Thyroid gland (tissue), 4 donors: ENCODE measurements at regions not wholly inside any gene's neighbourhood (a gene's known extent, or its start where the extent isn't known, plus 50 kb on each side); places are given as distances from the start of the nearest gene placed in this dataset.

Experiments used
- DNase-seq, 2 donors: peaks; one replicate each; pipeline ENCODE4 v3.0.0-alpha.2; 2019
- H3K27ac ChIP-seq, 3 donors: fragments of 200-600 bp; sonication (generic); 1 replicate in 2 of 3; 2 replicates in 1 of 3; pipeline ENCODE4 v1.5.1; 2016 to 2019; ENCODE audit warnings: mild to moderate bottlenecking in 1 of 3, moderate library complexity in 1 of 3
- H3K27me3 ChIP-seq: fragments of 200-600 bp; sonication (generic); one replicate; pipeline ENCODE4 v1.5.1; 2019
- H3K36me3 ChIP-seq, 2 donors: fragments of 200-600 bp; sonication (generic); one replicate each; pipeline ENCODE4 v1.5.1; 2016 to 2019
- H3K4me1 ChIP-seq, 2 donors: fragments of 200-600 bp; sonication (generic); one replicate each; pipeline ENCODE4 v1.5.1; 2017 to 2019
- H3K4me3 ChIP-seq, 3 donors: fragments of 200-600 bp; sonication (generic); replicated peaks in 1 of 3; 1 replicate in 2 of 3; 2 replicates in 1 of 3; pipeline ENCODE4 v1.5.1; 2016; ENCODE audit warnings: mild to moderate bottlenecking in 1 of 3
- H3K9me3 ChIP-seq: fragments of 200-600 bp; sonication (generic); one replicate; pipeline ENCODE4 v1.5.1; 2017
- CTCF ChIP-seq, 6 experiments: fragments of 200-600 bp in 3 of 6; fragments of 450-650 bp in 3 of 6; sonication (generic) in 3 of 6; IDR thresholded peaks; one replicate each; pipeline ENCODE4 v1.5.1; 2016 to 2019; ENCODE audit warnings: antibody characterized with exemption in 6 of 6, mild to moderate bottlenecking in 2 of 6, inconsistent platforms in 1 of 6, moderate library complexity in 1 of 6
- POLR2A ChIP-seq, 2 donors: fragments of 450-650 bp; IDR thresholded peaks; one replicate each; pipeline ENCODE4 v1.6.1; 2017; ENCODE audit warnings: antibody characterized with exemption in 2 of 2, mild to moderate bottlenecking in 2 of 2, moderate library complexity in 1 of 2
- WGBS, 2 donors: methylation state at CpG; one replicate each; pipeline ENCODE4 v1.1.5; 2017; 5-methylcytosine and 5-hydroxymethylcytosine counted together
- intact Hi-C: fragments of 100-400 bp; cut with DNase I; formaldehyde crosslinking; loops from one replicate; pipeline ENCODE4 v1.15.1; 2023

GRCh38 chr6:139852488-139853140, 478.2 kb upstream of the CITED2 start:
- TF ChIP-seq CTCF (IDR thresholded peaks at IDR 0.05) (no peak), POLR2A (IDR thresholded peaks at IDR 0.05) (no peak)
- Histone ChIP-seq H3K4me1 (peaks cover 19 to 26% of the 10 kb centered on the region in 2 donors), H3K4me3 (no peak overlapping the region), H3K27me3 (no peaks in the 10 kb centered on the region), H3K9me3 (no peaks in the 10 kb centered on the region), H3K27ac (no peak overlapping the region), H3K36me3 (no peaks in the 10 kb centered on the region)
- 88 to 90% methylated on average over 9 of the region's 9 CpGs for WGBS, 2 donors
- intact Hi-C loops, result no loop called here
- no peak for DNase-seq

- H3K27ac ChIP-seq, result no peak overlapping the region
- H3K4me1 ChIP-seq, result peaks cover 24 to 26% of the 10 kb centered on the region in 2 donors
- TF ChIP-seq CTCF (IDR thresholded peaks at IDR 0.05), result no peak
- no peak for TF ChIP-seq POLR2A (IDR thresholded peaks at IDR 0.05)
- no peaks in the 10 kb centered on the region for H3K9me3 ChIP-seq
- no peak overlapping the region for H3K4me3 ChIP-seq
- 84 to 92% methylated on average over 2 of the region's 2 CpGs for WGBS, 2 donors
- intact Hi-C loops, result no loop called here
- H3K36me3 ChIP-seq, result no peaks in the 10 kb centered on the region
- DNase-seq, result no peak
- H3K27me3 ChIP-seq, result no peaks in the 10 kb centered on the region
These were observed 477.6 kb upstream of the CITED2 start for GRCh38 chr6:139852067-139852466.

GRCh38 chr6:139851206-139851605, 476.8 kb upstream of the CITED2 start:
- Histone ChIP-seq H3K27ac (no peak overlapping the region), H3K4me1 (peaks cover 25% of the 10 kb centered on the region in 2 donors), H3K4me3 (no peak overlapping the region), H3K9me3 (no peaks in the 10 kb centered on the region), H3K36me3 (no peaks in the 10 kb centered on the region), H3K27me3 (no peaks in the 10 kb centered on the region)
- 47 to 50% methylated on average over 4 of the region's 4 CpGs for WGBS, 2 donors
- intact Hi-C loops, result no loop called here
- DNase-seq, result no peak
- TF ChIP-seq POLR2A (IDR thresholded peaks at IDR 0.05), result no peak
- TF ChIP-seq CTCF (IDR thresholded peaks at IDR 0.05), result no peak

- no peaks in the 10 kb centered on the region for H3K9me3 ChIP-seq
- DNase-seq, result no peak
- no peak overlapping the region for H3K4me3 ChIP-seq
- 96 to 97% methylated on average over 2 of the region's 2 CpGs for WGBS, 2 donors
- intact Hi-C loops, result no loop called here
- H3K27ac ChIP-seq, result no peak overlapping the region
- H3K4me1 ChIP-seq, result peaks cover 20 to 24% of the 10 kb centered on the region in 2 donors
- H3K36me3 ChIP-seq, result no peaks in the 10 kb centered on the region
- no peak for TF ChIP-seq POLR2A (IDR thresholded peaks at IDR 0.05)
- no peak for TF ChIP-seq CTCF (IDR thresholded peaks at IDR 0.05)
- no peaks in the 10 kb centered on the region for H3K27me3 ChIP-seq
These were observed 476.1 kb upstream of the CITED2 start for GRCh38 chr6:139850512-139850911.

- no peak overlapping the region for H3K4me3 ChIP-seq
- DNase-seq, result no peak
- no peaks in the 10 kb centered on the region for H3K36me3 ChIP-seq
- WGBS, 2 donors, result 15 to 18% methylated on average over 2 of the region's 2 CpGs
- H3K27me3 ChIP-seq, result no peaks in the 10 kb centered on the region
- intact Hi-C loops, result no loop called here
- no peaks in the 10 kb centered on the region for H3K9me3 ChIP-seq
- H3K27ac ChIP-seq, result peak overlapping the region; percentile 53 to 93 (median 85)
- peaks cover 6 to 15% of the 10 kb centered on the region in 2 donors for H3K4me1 ChIP-seq
- TF ChIP-seq POLR2A (IDR thresholded peaks at IDR 0.05), result no peak
- TF ChIP-seq CTCF (IDR thresholded peaks at IDR 0.05), result no peak
These were observed 473.0 kb upstream of the CITED2 start for GRCh38 chr6:139847457-139847813.
